Body of pancreas (tissue), 4 donors: ENCODE measurements at regions not wholly inside any gene's neighbourhood (a gene's known extent, or its start where the extent isn't known, plus 50 kb on each side); places are given as distances from the start of the nearest gene placed in this dataset. TPM values are rescaled to one million over a fixed set of nuclear protein-coding genes. Genes with fewer than 3 reads are reported as not detected.

Experiments used
- ATAC-seq: fragments of 150-250 bp; one replicate; pipeline ENCODE4 v1.9.1; 2016
- DNase-seq, 4 donors: peaks; one replicate each; pipeline ENCODE4 v3.0.0-alpha.2; 2019
- H3K27ac ChIP-seq, 4 donors: fragments of 200-600 bp; sonication (generic); 1 replicate in 3 of 4; 2 replicates in 1 of 4; pipeline versions ENCODE4 v1.5.1 to v1.6.1; 2016 to 2019; ENCODE audit warnings: mild to moderate bottlenecking in 1 of 4, mixed read lengths in 1 of 4, moderate library complexity in 1 of 4
- H3K27me3 ChIP-seq, 2 donors: fragments of 200-600 bp; sonication (generic); one replicate each; pipeline ENCODE4 v1.6.0; 2016; ENCODE audit warnings: mild to moderate bottlenecking in 1 of 2
- H3K36me3 ChIP-seq, 2 donors: fragments of 200-600 bp; sonication (generic); replicated peaks in 1 of 2; 2 replicates each; pipeline ENCODE4 v1.5.1; 2016; ENCODE audit warnings: low read depth in 2 of 2; ENCODE audit not compliant: insufficient read depth in 1 of 2
- H3K4me1 ChIP-seq: fragments of 200-600 bp; sonication (generic); one replicate; pipeline ENCODE4 v1.6.0; 2016
- H3K4me3 ChIP-seq, 2 donors: fragments of 200-600 bp; sonication (generic); 1 replicate in 1 of 2; 2 replicates in 1 of 2; pipeline ENCODE4 v1.5.1; 2016 to 2019
- H3K9me3 ChIP-seq, 3 donors: fragments of 200-600 bp; sonication (generic); 1 replicate in 2 of 3; 2 replicates in 1 of 3; pipeline ENCODE4 v1.5.1; 2016
- CTCF ChIP-seq, 7 experiments: fragments of 450-650 bp in 4 of 7; fragments of 200-600 bp in 3 of 7; sonication (generic) in 3 of 7; IDR thresholded peaks; one replicate each; pipeline ENCODE4 v1.5.1; 2016 to 2019; ENCODE audit warnings: antibody characterized with exemption in 7 of 7
- POLR2A ChIP-seq, 3 donors: fragments of 450-650 bp; IDR thresholded peaks; one replicate each; pipeline ENCODE4 v1.6.1; 2016; ENCODE audit warnings: antibody characterized with exemption in 3 of 3, mild to moderate bottlenecking in 2 of 3
- WGBS, 2 donors: methylation state at CpG; one replicate each; pipeline ENCODE4 v1.1.5; 2017; 5-methylcytosine and 5-hydroxymethylcytosine counted together
- intact Hi-C: fragments of 100-400 bp; cut with DNase I; formaldehyde crosslinking; loops from one replicate; pipeline ENCODE4 v1.15.1; 2023
- microRNA-seq, 2 donors: library from miRNA; unstranded; fragments of <30 nt; microRNA quantifications; one replicate each; pipeline ENCODE4, GENCODE V29; 2016; ENCODE audit warnings: borderline number of aligned reads in 2 of 2, borderline replicate concordance in 2 of 2
- small RNA-seq: library from RNA; depleted of rRNA; stranded (forward); fragments of <200 nt; gene quantifications from one replicate; pipeline ENCODE3, GENCODE V24; 2016

DNA sequence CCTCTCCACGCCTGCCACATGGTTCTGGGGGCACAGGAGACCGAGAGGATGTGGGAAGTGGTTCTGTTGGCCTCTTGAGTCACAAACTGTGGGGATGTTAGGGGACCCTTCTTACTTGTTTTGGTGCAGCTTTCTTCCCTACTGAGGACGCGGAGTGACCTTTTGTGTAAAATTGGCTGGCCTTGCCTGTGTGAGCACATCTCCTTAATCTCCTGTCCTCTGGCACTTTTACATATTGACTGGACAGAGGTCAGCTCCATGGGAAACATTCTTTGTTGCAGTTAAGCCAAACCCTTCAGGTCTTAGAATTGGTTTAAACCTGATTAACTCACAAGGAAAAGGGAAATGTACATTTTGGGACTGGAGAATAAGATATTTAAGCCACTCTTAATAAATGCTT lies 51.2 kb upstream of the TENM4 start:
- TF ChIP-seq CTCF (IDR thresholded peaks at IDR 0.05) (no peak), POLR2A (IDR thresholded peaks at IDR 0.05) (no peak)
- Histone ChIP-seq H3K36me3 (no peaks in the 10 kb centered on the region), H3K4me3 (no peak overlapping the region), H3K4me1 (no peaks in the 10 kb centered on the region), H3K27ac (no peak overlapping the region), H3K27me3 (no peaks in the 10 kb centered on the region), H3K9me3 (no peaks in the 10 kb centered on the region)
- DNase-seq (no peak), ATAC-seq (no peak)
- 66 to 78% methylated on average over 4 of the region's 4 CpGs for WGBS, 2 donors
- intact Hi-C loops, result loop anchor here (10.0 kb wide), 1 partner anchor 847 kb away; no protein-coding TSS in a partner anchor

Small RNA genes in the stretch of these regions (microRNA-seq; reads per million reads assigned to microRNA genes)
- gene MIR4300, result 0 reads per million in 2 donors

Small RNA genes in the stretch of these regions (small RNA-seq; reads per million reads assigned to genes)
- not detected for gene AP002802.2
- not detected for gene MIR4300
- not detected for gene MTND4LP18
- not detected for gene RNU6-544P
